SK-N-SH (cell line): ENCODE measurements at regions not wholly inside any gene's neighbourhood (a gene's known extent, or its start where the extent isn't known, plus 50 kb on each side); places are given as distances from the start of the nearest gene placed in this dataset.

ENCODE experiments used
- CTCF ChIA-PET: fragments of 300-600, 350-600 bp; formaldehyde crosslinking; extraction: SDS; loops from one replicate; lab custom pipeline; 2021; lab: Yijun Ruan, JAX
- POLR2A ChIA-PET: fragments of 350-600 bp; sonication (Branson Sonifier 250); formaldehyde crosslinking; extraction: SDS; loops from one replicate; lab custom pipeline; 2020; ENCODE audit warnings: antibody characterized with exemption, inconsistent platforms; lab: Yijun Ruan, JAX
- DNase-seq: peaks from one replicate; pipeline ENCODE4 v3.0.0; 2012
- H2AFZ ChIP-seq: fragments of 200-600 bp; sonication (generic); 2 replicates; pipeline ENCODE4 v1.8.1; 2016; ENCODE audit warnings: antibody characterized with exemption, mild to moderate bottlenecking, low read depth
- H3F3A ChIP-seq: fragments of 200-600 bp; sonication (generic); replicated peaks from 2 replicates; pipeline ENCODE3; 2016; ENCODE audit warnings: antibody characterized with exemption, mild to moderate bottlenecking; ENCODE audit not compliant: insufficient read depth
- H3K27ac ChIP-seq, 2 experiments: fragments of 200-500 bp in 1 of 2; fragments of 200-600 bp in 1 of 2; sonication (Bioruptor generic) in 1 of 2; sonication (generic), shearing (Covaris generic) in 1 of 2; 2 replicates each; pipeline versions ENCODE4 v1.5.1 to v1.6.1; 2014 to 2016; ENCODE audit warnings: low read depth in 2 of 2, inconsistent platforms in 1 of 2, low read length in 1 of 2, mild to moderate bottlenecking in 1 of 2, mixed read lengths in 1 of 2
- H3K27me3 ChIP-seq: fragments of 200-600 bp; sonication (generic), shearing (Covaris generic); 2 replicates; pipeline ENCODE4 v1.6.1; 2016; ENCODE audit warnings: mixed run types; ENCODE audit not compliant: insufficient read depth
- H3K36me3 ChIP-seq, 2 experiments: fragments of 200-500 bp in 1 of 2; fragments of 200-600 bp in 1 of 2; sonication (Bioruptor generic) in 1 of 2; sonication (generic) in 1 of 2; replicated peaks in 1 of 2; 2 replicates each; pipeline versions ENCODE3 to v1.5.1; 2014 to 2016; ENCODE audit warnings: low read length in 1 of 2, mild to moderate bottlenecking in 1 of 2; ENCODE audit not compliant: insufficient read depth in 2 of 2, control insufficient read depth in 1 of 2
- H3K4me1 ChIP-seq, 2 experiments: fragments of 200-500 bp in 1 of 2; fragments of 200-600 bp in 1 of 2; sonication (Bioruptor generic) in 1 of 2; sonication (generic), shearing (Covaris generic) in 1 of 2; 2 replicates each; pipeline versions ENCODE4 v1.5.1 to v1.6.1; 2014 to 2016; ENCODE audit warnings: low read depth in 1 of 2, low read length in 1 of 2, mixed run types in 1 of 2; ENCODE audit not compliant: insufficient read depth in 2 of 2, control insufficient read depth in 1 of 2
- H3K4me2 ChIP-seq: fragments of 200-600 bp; sonication (generic), shearing (Covaris generic); 2 replicates; pipeline ENCODE4 v1.6.1; 2017; ENCODE audit warnings: mixed run types
- H3K4me3 ChIP-seq, 2 experiments: fragments of 200-500 bp in 1 of 2; fragments of 200-600 bp in 1 of 2; sonication (Bioruptor generic) in 1 of 2; sonication (generic), shearing (Covaris generic) in 1 of 2; 2 replicates each; pipeline versions ENCODE4 v1.5.1 to v1.8.1; 2014 to 2016; ENCODE audit warnings: low read depth in 2 of 2, inconsistent platforms in 1 of 2, low read length in 1 of 2, mild to moderate bottlenecking in 1 of 2, mixed read lengths in 1 of 2, moderate library complexity in 1 of 2
- H3K79me2 ChIP-seq: fragments of 200-600 bp; sonication (generic); 2 replicates; pipeline ENCODE4 v1.8.1; 2017; ENCODE audit warnings: mild to moderate bottlenecking; ENCODE audit not compliant: insufficient read depth
- H3K9ac ChIP-seq: fragments of 200-600 bp; sonication (generic); 2 replicates; pipeline ENCODE4 v1.6.1; 2017; ENCODE audit warnings: mixed run types
- H3K9me2 ChIP-seq: fragments of 200-600 bp; sonication (generic); 2 replicates; pipeline ENCODE4 v1.6.1; 2017; ENCODE audit warnings: mixed run types
- H3K9me3 ChIP-seq: fragments of 200-600 bp; sonication (generic); 2 replicates; pipeline ENCODE4 v1.6.1; 2017; ENCODE audit warnings: mixed run types, mild to moderate bottlenecking, moderate library complexity
- H4K20me1 ChIP-seq: fragments of 200-600 bp; sonication (generic); 2 replicates; pipeline ENCODE4 v1.6.1; 2017; ENCODE audit warnings: mild to moderate bottlenecking, mixed run types; ENCODE audit not compliant: insufficient read depth
- EP300 ChIP-seq, 2 experiments: IDR thresholded peaks; 2 replicates each; pipeline versions ENCODE4 v1.4.0 to v1.6.1; 2012; ENCODE audit warnings: borderline replicate concordance in 1 of 2, low read depth in 1 of 2, low read length in 1 of 2
- FOXM1 ChIP-seq: IDR thresholded peaks from 2 replicates; pipeline ENCODE4 v1.4.0; 2012; ENCODE audit warnings: low read depth, mild to moderate bottlenecking
- GABPA ChIP-seq: IDR thresholded peaks from 2 replicates; pipeline ENCODE4 v1.4.0; 2012; ENCODE audit warnings: low read depth, mild to moderate bottlenecking
- GATA2 ChIP-seq: sonication (generic); formaldehyde crosslinking; IDR thresholded peaks from 2 replicates; pipeline ENCODE4 v1.5.0; 2020; ENCODE audit warnings: mild to moderate bottlenecking, missing genetic modification reagents
- JUND ChIP-seq: IDR thresholded peaks from 2 replicates; pipeline ENCODE4 v1.4.0; 2012
- MEF2A ChIP-seq: IDR thresholded peaks from 2 replicates; pipeline ENCODE4 v1.4.0; 2012; ENCODE audit warnings: low read depth, borderline replicate concordance
- MXI1 ChIP-seq: IDR thresholded peaks from 2 replicates; pipeline ENCODE4 v1.6.1; 2012; ENCODE audit warnings: mild to moderate bottlenecking, low read depth, low read length, improper control_type of control experiment
- NRF1 ChIP-seq: IDR thresholded peaks from 2 replicates; pipeline ENCODE4 v1.6.1; 2012; ENCODE audit warnings: low read depth, mild to moderate bottlenecking, low read length
- RAD21 ChIP-seq: IDR thresholded peaks from 2 replicates; pipeline ENCODE4 v1.6.1; 2012; ENCODE audit warnings: mild to moderate bottlenecking, low read length
- RCOR1 ChIP-seq: fragments of 150-350 bp; IDR thresholded peaks from 2 replicates; pipeline ENCODE4 v1.6.1; 2017; ENCODE audit warnings: antibody characterized with exemption, low read length
- RFX5 ChIP-seq: IDR thresholded peaks from 2 replicates; pipeline ENCODE4 v1.6.1; 2012; ENCODE audit warnings: mild to moderate bottlenecking, improper control_type of control experiment, low read length
- SIN3A ChIP-seq: IDR thresholded peaks from 2 replicates; pipeline ENCODE4 v1.6.1; 2012; ENCODE audit warnings: low read depth, mild to moderate bottlenecking, low read length, moderate library complexity, borderline replicate concordance
- SMC3 ChIP-seq: IDR thresholded peaks from 2 replicates; pipeline ENCODE4 v1.6.1; 2012; ENCODE audit warnings: low read depth, low read length, improper control_type of control experiment
- TAF1 ChIP-seq: IDR thresholded peaks from 2 replicates; pipeline ENCODE4 v1.6.1; 2012; ENCODE audit warnings: low read depth, mild to moderate bottlenecking, low read length, moderate library complexity, borderline replicate concordance
- TCF12 ChIP-seq: IDR thresholded peaks from 2 replicates; pipeline ENCODE4 v1.4.0; 2012
- WGBS: methylation state at CpG from one replicate; pipeline ENCODE4 v1.1.6; 2017; ENCODE audit warnings: low lambda C conversion rate; 5-methylcytosine and 5-hydroxymethylcytosine counted together
- TF ChIP-seq, protein P1 (sequence below): IDR thresholded peaks from 2 replicates; pipeline ENCODE4 v1.4.0; 2012; ENCODE audit warnings: low read depth, borderline replicate concordance
- TF ChIP-seq, protein P2 (sequence below): IDR thresholded peaks from 2 replicates; pipeline ENCODE4; 2012
- TF ChIP-seq, protein P3 (sequence below): IDR thresholded peaks from 2 replicates; pipeline ENCODE4 v1.4.0; 2012; ENCODE audit warnings: low read depth, borderline replicate concordance
- TF ChIP-seq, protein P4 (sequence below): fragments of 150-350 bp; IDR thresholded peaks from 2 replicates; pipeline ENCODE4 v1.6.1; 2017; ENCODE audit warnings: antibody characterized with exemption, low read length, low read depth, borderline replicate concordance
- TF ChIP-seq, protein P5 (sequence below): fragments of 150-350 bp; IDR thresholded peaks from 2 replicates; pipeline ENCODE4 v1.6.1; 2016; ENCODE audit warnings: mild to moderate bottlenecking, low read depth, low read length

DNA sequence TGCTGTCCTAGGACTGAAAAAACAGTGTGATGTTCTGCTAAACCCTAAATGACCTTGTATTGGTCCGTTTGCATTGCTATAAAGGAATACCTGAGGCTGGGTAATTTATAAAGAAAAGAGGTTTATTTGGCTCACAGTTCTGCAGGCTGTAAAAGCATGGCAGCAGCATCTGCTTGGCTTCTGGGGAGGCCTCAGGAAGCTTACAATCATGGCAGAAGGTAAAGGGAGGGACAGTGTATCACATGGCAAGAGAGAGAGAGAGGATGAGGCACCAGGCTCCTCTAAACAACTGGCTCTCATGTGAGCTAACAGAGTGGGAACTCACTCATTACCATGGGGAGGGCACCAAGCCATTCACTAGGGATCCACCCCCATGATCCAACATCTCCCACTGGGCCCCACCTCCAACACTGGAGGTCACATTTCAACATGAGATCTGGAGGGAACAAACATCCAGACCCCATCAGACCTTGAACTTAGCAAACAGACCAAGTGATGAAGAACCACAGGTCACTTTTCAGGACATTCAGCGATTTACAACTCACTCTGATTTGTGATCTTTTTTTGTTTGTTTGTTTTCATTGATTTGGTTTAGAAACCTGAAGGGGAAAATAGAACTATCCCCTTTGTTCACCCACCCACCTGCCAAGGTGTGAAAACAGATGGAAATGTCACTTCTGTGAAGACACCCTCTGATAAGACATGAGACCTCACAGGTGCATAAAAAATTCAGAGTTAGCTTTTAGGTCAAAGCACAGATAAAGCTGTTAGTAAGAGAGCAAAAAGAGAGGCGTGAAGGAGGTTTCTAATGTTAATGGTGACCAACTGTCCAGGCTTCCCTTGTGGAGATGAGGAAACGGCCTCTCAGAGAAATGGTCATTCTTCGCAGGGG, 104.2 kb upstream of the RALGPS2 start (continued):
- TF ChIP-seq RFX5: no peak

DNA sequence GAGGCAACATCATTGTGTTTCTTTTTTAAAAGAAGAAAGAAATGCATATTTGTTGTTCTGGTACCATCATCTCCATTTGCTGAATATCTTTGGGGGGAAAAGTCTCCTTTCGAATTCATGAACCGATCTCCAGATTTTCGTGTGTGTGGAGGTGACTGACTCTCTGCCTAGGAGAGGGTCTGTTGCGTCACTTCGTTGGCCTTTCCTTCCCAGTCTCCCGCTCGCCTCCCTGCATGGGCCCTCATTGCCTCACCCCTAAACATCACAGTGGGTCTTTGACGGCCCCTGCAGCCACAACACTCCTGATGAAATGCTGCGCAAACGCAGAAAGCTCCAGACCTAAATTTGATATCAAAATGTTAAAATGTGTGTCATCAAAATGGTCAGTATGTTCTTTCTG, 103.2 kb upstream of the RALGPS2 start:
- Histone ChIP-seq H3K4me3 (no peak overlapping the region), H4K20me1 (no peaks in the 10 kb centered on the region), H3K9me2 (no peaks in the 10 kb centered on the region), H3K4me1 (no peaks in the 10 kb centered on the region), H3K27ac (no peak overlapping the region), H3K79me2 (no peaks in the 10 kb centered on the region), H2AFZ (no peak overlapping the region), H3K9ac (no peak overlapping the region), H3K27me3 (no peaks in the 10 kb centered on the region), H3K36me3 (no peaks in the 10 kb centered on the region), H3K9me3 (no peaks in the 10 kb centered on the region), H3F3A (no peaks in the 10 kb centered on the region), H3K4me2 (no peak overlapping the region)
- TF ChIP-seq JUND (no peak), EP300 (IDR thresholded peaks at IDR 0.05; ENCODE audit: borderline replicate concordance in 1 of 2, low read depth in 1 of 2, low read length in 1 of 2) (no peak), RAD21 (no peak), GATA2 (CRISPR knock-in tag) (no peak), MEF2A (no peak), TAF1 (no peak), SIN3A (no peak), RCOR1 (no peak), FOXM1 (no peak), GABPA (no peak), SMC3 (no peak), MXI1 (no peak), NRF1 (no peak), TCF12 (no peak)
- TF ChIP-seq, protein P1, sequence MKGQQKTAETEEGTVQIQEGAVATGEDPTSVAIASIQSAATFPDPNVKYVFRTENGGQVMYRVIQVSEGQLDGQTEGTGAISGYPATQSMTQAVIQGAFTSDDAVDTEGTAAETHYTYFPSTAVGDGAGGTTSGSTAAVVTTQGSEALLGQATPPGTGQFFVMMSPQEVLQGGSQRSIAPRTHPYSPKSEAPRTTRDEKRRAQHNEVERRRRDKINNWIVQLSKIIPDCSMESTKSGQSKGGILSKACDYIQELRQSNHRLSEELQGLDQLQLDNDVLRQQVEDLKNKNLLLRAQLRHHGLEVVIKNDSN: no peak
- TF ChIP-seq, protein P2, sequence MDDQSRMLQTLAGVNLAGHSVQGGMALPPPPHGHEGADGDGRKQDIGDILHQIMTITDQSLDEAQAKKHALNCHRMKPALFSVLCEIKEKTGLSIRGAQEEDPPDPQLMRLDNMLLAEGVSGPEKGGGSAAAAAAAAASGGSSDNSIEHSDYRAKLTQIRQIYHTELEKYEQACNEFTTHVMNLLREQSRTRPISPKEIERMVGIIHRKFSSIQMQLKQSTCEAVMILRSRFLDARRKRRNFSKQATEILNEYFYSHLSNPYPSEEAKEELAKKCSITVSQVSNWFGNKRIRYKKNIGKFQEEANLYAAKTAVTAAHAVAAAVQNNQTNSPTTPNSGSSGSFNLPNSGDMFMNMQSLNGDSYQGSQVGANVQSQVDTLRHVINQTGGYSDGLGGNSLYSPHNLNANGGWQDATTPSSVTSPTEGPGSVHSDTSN: no peak
- TF ChIP-seq, protein P3, sequence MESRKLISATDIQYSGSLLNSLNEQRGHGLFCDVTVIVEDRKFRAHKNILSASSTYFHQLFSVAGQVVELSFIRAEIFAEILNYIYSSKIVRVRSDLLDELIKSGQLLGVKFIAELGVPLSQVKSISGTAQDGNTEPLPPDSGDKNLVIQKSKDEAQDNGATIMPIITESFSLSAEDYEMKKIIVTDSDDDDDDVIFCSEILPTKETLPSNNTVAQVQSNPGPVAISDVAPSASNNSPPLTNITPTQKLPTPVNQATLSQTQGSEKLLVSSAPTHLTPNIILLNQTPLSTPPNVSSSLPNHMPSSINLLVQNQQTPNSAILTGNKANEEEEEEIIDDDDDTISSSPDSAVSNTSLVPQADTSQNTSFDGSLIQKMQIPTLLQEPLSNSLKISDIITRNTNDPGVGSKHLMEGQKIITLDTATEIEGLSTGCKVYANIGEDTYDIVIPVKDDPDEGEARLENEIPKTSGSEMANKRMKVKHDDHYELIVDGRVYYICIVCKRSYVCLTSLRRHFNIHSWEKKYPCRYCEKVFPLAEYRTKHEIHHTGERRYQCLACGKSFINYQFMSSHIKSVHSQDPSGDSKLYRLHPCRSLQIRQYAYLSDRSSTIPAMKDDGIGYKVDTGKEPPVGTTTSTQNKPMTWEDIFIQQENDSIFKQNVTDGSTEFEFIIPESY: no peak
- TF ChIP-seq, protein P4, sequence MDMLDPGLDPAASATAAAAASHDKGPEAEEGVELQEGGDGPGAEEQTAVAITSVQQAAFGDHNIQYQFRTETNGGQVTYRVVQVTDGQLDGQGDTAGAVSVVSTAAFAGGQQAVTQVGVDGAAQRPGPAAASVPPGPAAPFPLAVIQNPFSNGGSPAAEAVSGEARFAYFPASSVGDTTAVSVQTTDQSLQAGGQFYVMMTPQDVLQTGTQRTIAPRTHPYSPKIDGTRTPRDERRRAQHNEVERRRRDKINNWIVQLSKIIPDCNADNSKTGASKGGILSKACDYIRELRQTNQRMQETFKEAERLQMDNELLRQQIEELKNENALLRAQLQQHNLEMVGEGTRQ: no peak
- TF ChIP-seq, protein P5, sequence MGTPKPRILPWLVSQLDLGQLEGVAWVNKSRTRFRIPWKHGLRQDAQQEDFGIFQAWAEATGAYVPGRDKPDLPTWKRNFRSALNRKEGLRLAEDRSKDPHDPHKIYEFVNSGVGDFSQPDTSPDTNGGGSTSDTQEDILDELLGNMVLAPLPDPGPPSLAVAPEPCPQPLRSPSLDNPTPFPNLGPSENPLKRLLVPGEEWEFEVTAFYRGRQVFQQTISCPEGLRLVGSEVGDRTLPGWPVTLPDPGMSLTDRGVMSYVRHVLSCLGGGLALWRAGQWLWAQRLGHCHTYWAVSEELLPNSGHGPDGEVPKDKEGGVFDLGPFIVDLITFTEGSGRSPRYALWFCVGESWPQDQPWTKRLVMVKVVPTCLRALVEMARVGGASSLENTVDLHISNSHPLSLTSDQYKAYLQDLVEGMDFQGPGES: no peak
- DNase-seq: no peak
- 92% methylated on average over 10 of the region's 10 CpGs for WGBS
- POLR2A ChIA-PET: no interaction called here
- CTCF ChIA-PET: no interaction called here
